ENCODE measurements at regions not wholly inside any gene's neighbourhood (a gene's known extent, or its start where the extent isn't known, plus 50 kb on each side); places are given as distances from the start of the nearest gene placed in this dataset.

GRCh38 chr4:152115794-152116193 lies 355.0 kb upstream of the GATB start:
- Histone ChIP-seq H3K9ac (no peak overlapping the region), H3K9me3 (ENCODE audit: low read depth) (no peaks in the 10 kb centered on the region), H3K27me3 (peaks cover 50% of the 10 kb centered on the region), H3K4me1 (peaks cover 16% of the 10 kb centered on the region), H3K36me3 (no peaks in the 10 kb centered on the region), H3K27ac (no peak overlapping the region), H4K20me1 (ENCODE audit: low read depth) (no peaks in the 10 kb centered on the region), H3K79me2 (ENCODE audit: low read depth) (no peaks in the 10 kb centered on the region), H3F3A (ENCODE audit: low read depth) (no peaks in the 10 kb centered on the region), H2AFZ (replicated peaks) (no peak overlapping the region), H3K4me3 (no peak overlapping the region), H3K4me2 (no peak overlapping the region)
- Mint-ChIP-seq H3K9me3 (no peaks in the 10 kb centered on the region), H3K4me3 (no peak overlapping the region), H3K4me1 (peaks cover 18% of the 10 kb centered on the region), H3K27ac (no peak overlapping the region), H3K27me3 (ENCODE audit: insufficient read depth, low read depth) (peaks cover 12% of the 10 kb centered on the region), H3K36me3 (no peaks in the 10 kb centered on the region)
- no peak for DNase-seq (ENCODE audit: low spot score)
- no peak for TF ChIP-seq EZH2phosphoT487 (IDR thresholded peaks at IDR 0.05)
- TF ChIP-seq, protein P1, sequence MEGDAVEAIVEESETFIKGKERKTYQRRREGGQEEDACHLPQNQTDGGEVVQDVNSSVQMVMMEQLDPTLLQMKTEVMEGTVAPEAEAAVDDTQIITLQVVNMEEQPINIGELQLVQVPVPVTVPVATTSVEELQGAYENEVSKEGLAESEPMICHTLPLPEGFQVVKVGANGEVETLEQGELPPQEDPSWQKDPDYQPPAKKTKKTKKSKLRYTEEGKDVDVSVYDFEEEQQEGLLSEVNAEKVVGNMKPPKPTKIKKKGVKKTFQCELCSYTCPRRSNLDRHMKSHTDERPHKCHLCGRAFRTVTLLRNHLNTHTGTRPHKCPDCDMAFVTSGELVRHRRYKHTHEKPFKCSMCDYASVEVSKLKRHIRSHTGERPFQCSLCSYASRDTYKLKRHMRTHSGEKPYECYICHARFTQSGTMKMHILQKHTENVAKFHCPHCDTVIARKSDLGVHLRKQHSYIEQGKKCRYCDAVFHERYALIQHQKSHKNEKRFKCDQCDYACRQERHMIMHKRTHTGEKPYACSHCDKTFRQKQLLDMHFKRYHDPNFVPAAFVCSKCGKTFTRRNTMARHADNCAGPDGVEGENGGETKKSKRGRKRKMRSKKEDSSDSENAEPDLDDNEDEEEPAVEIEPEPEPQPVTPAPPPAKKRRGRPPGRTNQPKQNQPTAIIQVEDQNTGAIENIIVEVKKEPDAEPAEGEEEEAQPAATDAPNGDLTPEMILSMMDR (IDR thresholded peaks at IDR 0.05) = no peak
- no peak for TF ChIP-seq EZH2 (IDR thresholded peaks at IDR 0.05)

DNA sequence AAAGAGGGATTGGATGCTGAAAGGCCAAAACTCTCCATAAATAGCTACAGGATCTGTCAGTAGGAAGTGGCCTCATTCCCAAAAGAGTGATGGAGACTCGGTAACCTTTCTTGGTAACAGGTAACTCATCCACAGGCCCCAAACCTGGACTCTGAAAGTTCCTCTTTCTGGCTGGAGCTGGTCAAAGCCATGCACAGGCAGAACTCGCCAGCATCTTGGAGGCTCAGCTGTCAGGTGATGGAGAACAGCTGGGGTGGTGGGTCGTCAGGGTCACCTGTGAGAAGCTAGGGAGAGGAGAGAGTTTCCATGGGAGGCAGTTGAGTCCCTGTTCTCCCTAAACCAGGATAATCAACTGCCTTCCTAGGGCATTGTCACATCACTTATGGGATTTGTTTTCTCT lies 354.3 kb upstream of the GATB start:
- H4K20me1 ChIP-seq (ENCODE audit: low read depth) = no peaks in the 10 kb centered on the region
- H3K9me3 Mint-ChIP-seq = no peaks in the 10 kb centered on the region
- H3F3A ChIP-seq (ENCODE audit: low read depth) = no peaks in the 10 kb centered on the region
- H3K4me1 ChIP-seq = peaks cover 16% of the 10 kb centered on the region
- no peaks in the 10 kb centered on the region for H3K36me3 Mint-ChIP-seq
- no peak overlapping the region for H2AFZ ChIP-seq (replicated peaks)
- no peak overlapping the region for H3K27ac ChIP-seq
- no peak for TF ChIP-seq EZH2 (IDR thresholded peaks at IDR 0.05)
- no peak overlapping the region for H3K4me3 Mint-ChIP-seq
- no peak overlapping the region for H3K4me2 ChIP-seq
- no peak for DNase-seq (ENCODE audit: low spot score)
- no peaks in the 10 kb centered on the region for H3K79me2 ChIP-seq (ENCODE audit: low read depth)
- H3K9ac ChIP-seq = no peak overlapping the region
- no peak overlapping the region for H3K27ac Mint-ChIP-seq
- H3K4me1 Mint-ChIP-seq = peaks cover 22% of the 10 kb centered on the region
- H3K27me3 Mint-ChIP-seq (ENCODE audit: insufficient read depth, low read depth) = peaks cover 16% of the 10 kb centered on the region
- H3K9me3 ChIP-seq (ENCODE audit: low read depth) = no peaks in the 10 kb centered on the region
- no peaks in the 10 kb centered on the region for H3K36me3 ChIP-seq
- H3K4me3 ChIP-seq = no peak overlapping the region
- H3K27me3 ChIP-seq = peaks cover 49% of the 10 kb centered on the region

GRCh38 chr4:152114562-152114961 lies 353.8 kb upstream of the GATB start:
- Histone ChIP-seq H3K4me3 (no peak overlapping the region), H3K27ac (no peak overlapping the region), H3F3A (ENCODE audit: low read depth) (no peaks in the 10 kb centered on the region), H3K36me3 (no peaks in the 10 kb centered on the region), H3K4me1 (peaks cover 16% of the 10 kb centered on the region), H3K27me3 (peaks cover 43% of the 10 kb centered on the region), H3K9ac (no peak overlapping the region), H3K4me2 (no peak overlapping the region), H3K79me2 (ENCODE audit: low read depth) (no peaks in the 10 kb centered on the region), H3K9me3 (ENCODE audit: low read depth) (no peaks in the 10 kb centered on the region), H2AFZ (replicated peaks) (no peak overlapping the region), H4K20me1 (ENCODE audit: low read depth) (no peaks in the 10 kb centered on the region)
- H3K4me1 Mint-ChIP-seq = peaks cover 21% of the 10 kb centered on the region
- no peak overlapping the region for H3K27ac Mint-ChIP-seq
- DNase-seq (ENCODE audit: low spot score) = no peak
- H3K4me3 Mint-ChIP-seq = no peak overlapping the region
- peaks cover 19% of the 10 kb centered on the region for H3K27me3 Mint-ChIP-seq (ENCODE audit: insufficient read depth, low read depth)
- H3K9me3 Mint-ChIP-seq = no peaks in the 10 kb centered on the region
- no peaks in the 10 kb centered on the region for H3K36me3 Mint-ChIP-seq
- no peak for TF ChIP-seq EZH2 (IDR thresholded peaks at IDR 0.05)
- TF ChIP-seq EZH2phosphoT487 (IDR thresholded peaks at IDR 0.05) = no peak
- TF ChIP-seq, protein P1 (IDR thresholded peaks at IDR 0.05) = no peak

DNA sequence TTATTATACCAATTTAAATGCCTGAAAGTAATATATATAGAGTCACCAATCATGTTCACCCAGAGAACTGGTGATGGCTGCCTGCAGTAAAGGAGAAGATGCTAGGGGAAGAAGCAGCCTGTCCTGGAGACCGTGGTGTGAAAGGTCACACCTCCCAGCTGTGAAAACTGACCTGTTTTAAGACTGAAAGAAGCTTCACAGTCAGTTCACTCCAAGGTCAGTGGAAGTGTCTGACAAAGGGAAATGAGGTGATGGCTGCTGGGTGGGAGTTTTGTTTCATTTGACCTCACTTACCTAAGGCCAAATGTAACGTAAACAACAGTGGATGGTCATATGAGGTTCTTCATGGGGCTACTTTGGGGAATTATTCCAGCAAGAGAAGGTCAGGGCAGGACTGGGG lies 352.1 kb upstream of the GATB start:
- Histone ChIP-seq H3K36me3 (no peaks in the 10 kb centered on the region), H3K9ac (no peak overlapping the region), H2AFZ (replicated peaks) (no peak overlapping the region), H3F3A (ENCODE audit: low read depth) (no peaks in the 10 kb centered on the region), H3K4me3 (no peak overlapping the region), H3K9me3 (ENCODE audit: low read depth) (no peaks in the 10 kb centered on the region), H3K79me2 (ENCODE audit: low read depth) (no peaks in the 10 kb centered on the region), H3K27me3 (peaks cover 29% of the 10 kb centered on the region), H3K4me1 (peaks cover 4% of the 10 kb centered on the region), H4K20me1 (ENCODE audit: low read depth) (no peaks in the 10 kb centered on the region), H3K4me2 (no peak overlapping the region), H3K27ac (no peak overlapping the region)
- no peak overlapping the region for H3K4me3 Mint-ChIP-seq
- H3K9me3 Mint-ChIP-seq = no peaks in the 10 kb centered on the region
- no peak overlapping the region for H3K27ac Mint-ChIP-seq
- no peak for DNase-seq (ENCODE audit: low spot score)
- peaks cover 17% of the 10 kb centered on the region for H3K4me1 Mint-ChIP-seq
- no peaks in the 10 kb centered on the region for H3K36me3 Mint-ChIP-seq
- H3K27me3 Mint-ChIP-seq (ENCODE audit: insufficient read depth, low read depth) = peaks cover 19% of the 10 kb centered on the region
- TF ChIP-seq, protein P1 (IDR thresholded peaks at IDR 0.05) = no peak
- TF ChIP-seq EZH2 (IDR thresholded peaks at IDR 0.05) (no peak), EZH2phosphoT487 (IDR thresholded peaks at IDR 0.05) (no peak)
